M059J (cell line): ENCODE measurements at regions not wholly inside any gene's neighbourhood (a gene's known extent, or its start where the extent isn't known, plus 50 kb on each side); places are given as distances from the start of the nearest gene placed in this dataset.
"Not testable (repeated sequence)": the region's sequence is repeated elsewhere in the genome, so short reads cannot be mapped to it uniquely, and the experiment has no call there.

Source experiments
- DNase-seq: peaks from one replicate; pipeline ENCODE4 v3.0.0-alpha.2; 2012; ENCODE audit warnings: low read depth

DNA sequence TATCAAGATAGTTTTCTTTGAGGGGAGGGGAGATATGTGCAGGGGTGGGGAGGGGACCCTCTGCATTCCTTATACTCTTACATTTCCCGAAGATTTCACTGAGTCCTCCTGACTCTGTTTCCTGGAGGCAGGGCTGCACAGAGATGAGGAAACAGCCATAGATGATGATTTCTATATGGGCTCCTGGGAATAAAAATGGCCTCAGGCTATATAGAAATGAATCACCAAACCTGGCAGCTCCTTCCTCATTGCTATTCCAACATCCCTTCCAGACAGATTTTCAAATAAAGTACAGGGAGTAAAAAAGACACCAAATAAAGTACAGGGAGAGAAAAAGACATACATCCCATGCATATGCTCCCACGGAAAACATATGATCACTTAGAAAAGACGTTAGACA, 474.8 kb upstream of the RAB6C start:
- DNase-seq = no peak

DNA sequence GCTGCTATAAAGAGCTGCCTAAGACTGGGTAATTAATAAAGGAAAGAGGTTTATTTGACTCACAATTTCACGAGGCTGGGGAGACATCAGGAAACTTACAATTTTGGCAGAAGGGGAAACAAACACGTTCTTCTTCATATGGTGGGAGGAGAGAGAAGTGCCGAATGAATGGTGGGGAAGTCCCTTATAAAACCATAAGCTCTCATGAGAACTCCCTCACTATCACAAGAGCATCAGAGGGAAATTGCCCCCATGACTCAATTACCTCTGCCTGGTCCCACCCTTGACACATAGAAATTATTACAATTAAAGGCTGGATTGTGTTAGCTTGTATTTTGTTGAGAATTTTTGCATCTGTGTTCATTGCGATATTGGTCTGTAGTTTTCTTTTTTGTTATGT, 460.5 kb upstream of the RAB6C start:
- DNase-seq = no peak

DNA sequence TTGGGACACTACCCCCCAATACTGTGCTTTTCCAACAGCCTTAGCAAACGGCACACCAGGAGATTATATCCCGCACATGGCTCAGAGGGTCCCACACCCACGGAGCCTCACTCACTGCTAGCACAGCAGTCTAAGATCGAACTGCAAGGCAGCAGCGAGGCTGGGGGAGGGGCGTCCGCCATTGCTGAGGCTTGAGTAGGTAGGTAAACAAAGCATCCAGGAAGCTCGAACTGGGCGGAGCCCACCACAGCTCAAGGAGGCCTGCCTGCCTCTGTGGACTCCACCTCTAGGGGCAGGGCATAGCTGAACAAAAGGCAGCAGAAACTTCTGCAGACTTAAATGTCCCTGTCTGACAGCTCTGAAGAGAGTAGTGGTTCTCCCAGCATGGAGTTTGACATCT, 447.3 kb upstream of the RAB6C start:
- not testable (repeated sequence) for DNase-seq

DNA sequence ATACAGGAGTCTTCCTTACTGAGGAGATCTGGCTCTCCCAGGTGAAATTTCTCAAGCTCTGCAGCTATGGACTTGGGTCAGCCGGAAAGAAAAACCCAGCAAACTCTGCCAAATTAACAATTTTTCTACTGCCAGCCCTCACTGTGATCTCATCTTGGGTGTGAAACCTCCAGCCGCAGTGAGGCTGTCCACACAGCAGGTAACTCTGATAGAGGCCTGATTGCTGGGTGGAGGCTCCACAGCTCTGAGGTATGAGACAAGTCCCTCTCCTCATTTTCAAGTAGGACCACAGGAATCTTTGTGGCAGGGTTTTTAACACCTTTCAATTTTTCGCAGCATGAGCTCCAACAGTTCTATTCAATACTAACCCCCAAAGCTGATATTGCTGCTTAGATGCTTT, 430.6 kb upstream of the RAB6C start:
- DNase-seq = no peak

DNA sequence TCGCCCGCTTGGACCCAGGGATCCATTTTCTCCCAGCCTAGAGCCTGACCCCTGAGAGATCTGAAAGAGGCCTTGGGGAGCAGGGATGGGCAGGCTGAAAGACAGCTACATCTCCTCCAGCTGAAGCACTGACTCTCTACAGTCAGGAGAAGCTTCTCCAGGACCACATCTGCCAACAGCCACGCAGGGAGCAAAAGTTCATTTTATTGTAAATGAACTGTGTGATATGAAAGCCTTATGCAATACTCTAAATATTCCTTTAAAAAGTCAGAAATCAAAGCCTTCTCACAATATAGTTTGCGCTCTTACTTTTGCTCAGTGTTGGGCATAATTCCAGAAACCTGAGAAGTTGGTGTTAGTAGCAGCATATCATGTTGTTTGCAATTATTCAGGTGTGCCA, 428.9 kb upstream of the RAB6C start:
- no peak for DNase-seq

DNA sequence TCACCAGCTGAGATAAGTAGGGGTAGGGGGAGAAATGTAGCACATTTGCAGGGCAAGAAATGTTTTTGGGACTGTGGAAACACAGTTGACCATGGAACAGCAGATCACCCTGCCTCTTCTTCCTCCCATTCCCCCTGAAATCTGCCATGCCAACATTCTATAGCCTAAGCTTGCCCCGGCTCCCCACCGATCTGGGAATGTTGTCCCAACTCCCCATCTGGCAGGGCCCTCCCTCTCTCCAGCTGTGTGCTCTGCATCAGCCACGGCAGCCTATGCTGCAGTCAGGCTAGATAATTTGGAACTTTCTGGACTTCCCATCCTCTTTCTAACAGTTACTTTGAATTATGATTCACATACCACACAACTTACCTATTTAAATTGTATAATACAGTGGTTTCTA, 425.1 kb upstream of the RAB6C start:
- DNase-seq = no peak

DNA sequence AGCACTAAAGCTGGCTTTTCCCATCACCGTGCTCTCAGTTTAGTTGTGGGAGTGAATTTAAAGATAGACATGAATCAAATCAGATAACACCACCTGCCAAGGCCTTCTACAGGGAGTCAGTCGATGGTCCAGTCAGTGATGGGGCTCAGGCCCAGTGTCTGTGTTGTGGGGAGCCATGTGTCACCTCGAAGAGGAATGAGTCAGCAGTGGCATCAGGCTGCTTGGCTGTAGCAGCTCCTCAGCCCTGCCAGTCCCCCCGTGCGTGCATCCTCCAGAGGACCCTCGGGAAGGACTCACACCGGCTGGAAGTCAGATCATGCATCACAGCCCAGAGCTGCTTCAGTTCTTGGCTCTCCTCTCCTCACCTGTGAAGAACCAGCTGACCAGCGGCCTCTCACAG, 420.4 kb upstream of the RAB6C start:
- no peak for DNase-seq

DNA sequence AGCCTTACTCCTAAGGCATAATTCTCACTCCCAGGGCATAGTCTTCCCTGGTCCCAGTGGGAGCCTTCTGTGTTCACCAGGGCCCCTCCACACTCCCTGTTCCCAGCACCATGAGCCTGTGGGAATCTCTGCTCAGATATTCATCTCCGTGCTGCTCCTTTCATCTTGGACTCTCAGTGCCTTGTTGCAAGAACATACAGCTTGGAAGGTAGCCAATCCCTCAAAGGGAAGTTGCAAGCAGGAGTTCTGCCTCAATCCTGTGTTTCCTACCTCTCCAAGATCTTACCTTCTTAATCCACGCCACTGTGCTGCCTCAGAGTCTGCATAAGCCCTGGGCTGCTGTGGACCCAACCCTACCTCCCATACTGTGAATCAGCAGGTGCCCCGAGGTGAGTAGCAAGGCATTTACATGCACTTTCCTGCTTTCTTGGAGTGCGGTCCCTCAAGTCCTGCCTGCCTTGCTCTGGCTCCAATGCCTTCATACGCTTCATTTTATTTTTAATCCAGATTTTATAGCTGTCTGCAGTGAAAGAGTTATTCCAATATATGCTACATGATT, 413.8 kb upstream of the RAB6C start:
- DNase-seq = no peak

DNA sequence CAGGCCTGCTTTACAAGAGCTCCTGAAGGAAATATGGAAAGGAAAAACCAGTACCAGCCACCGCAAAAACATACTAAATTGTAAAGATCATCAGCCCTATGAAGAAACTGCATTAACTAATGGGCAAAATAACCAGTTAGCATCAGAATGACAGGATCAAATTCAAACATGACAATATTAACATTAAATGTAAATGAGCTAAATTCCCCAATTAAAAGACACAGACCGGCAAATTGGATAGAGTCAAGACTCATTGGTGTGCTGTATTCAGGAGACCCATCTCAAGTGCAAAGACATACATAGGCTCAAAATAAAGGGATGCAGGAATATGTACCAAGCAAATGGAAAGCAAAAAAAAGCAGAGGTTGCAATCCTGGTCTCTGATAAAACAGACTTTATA, 408.7 kb upstream of the RAB6C start:
- DNase-seq = not testable (repeated sequence)

DNA sequence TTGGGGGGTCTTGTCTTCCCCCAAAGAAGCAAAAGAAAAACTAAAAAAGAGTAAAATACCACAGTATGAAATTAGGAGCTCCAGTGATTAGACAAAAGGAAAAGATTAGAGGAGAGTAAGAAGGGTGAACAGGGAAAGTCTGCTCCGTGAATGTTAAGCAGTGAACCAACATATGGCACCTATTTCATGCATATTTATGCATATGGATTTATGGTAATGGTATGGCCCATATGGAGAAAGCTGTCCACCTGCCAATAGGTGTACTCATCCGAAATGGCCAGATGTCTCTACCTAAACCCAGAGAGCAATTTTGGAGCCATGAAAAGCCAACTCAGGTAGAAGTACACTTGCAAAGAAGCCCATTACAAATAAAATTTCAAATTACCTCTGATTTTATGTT, 404.0 kb upstream of the RAB6C start:
- no peak for DNase-seq

DNA sequence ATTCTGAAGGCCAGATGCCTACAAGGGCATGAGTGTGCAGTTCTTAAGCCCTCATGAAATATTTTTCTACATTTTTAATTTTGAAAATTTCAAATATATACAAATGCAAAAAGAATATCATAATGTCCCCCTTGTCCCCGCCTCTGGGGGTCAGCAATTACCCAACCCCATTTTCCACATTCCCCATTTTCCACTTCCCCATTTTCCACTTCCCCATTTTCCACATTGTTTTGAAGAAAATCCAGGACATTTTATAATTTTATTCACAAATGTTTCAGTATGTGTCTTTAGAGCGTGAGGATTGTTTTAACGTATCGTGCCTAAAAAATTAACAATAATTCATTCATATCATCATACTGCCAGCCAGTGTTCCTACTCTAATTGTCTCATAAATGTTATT, 403.6 kb upstream of the RAB6C start:
- no peak for DNase-seq

DNA sequence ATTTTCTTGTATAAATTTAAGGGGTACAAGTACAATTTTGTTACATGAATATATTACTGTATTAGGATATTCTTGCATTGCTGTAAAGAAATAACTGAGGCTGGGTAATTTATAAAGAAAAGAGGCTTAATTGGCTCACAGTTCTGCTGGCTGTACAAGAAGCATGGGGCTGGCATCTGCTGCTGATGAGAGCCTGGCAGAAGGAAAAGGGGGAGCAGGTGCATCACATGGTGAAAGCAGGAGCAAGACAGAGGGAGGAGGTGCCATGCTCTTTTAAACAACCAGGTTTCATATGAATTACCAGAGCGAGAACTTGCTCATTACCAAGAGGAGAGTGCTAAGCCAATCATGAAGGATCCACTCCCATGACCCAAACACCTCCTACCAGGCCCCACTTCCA, 399.5 kb upstream of the RAB6C start:
- DNase-seq = no peak

DNA sequence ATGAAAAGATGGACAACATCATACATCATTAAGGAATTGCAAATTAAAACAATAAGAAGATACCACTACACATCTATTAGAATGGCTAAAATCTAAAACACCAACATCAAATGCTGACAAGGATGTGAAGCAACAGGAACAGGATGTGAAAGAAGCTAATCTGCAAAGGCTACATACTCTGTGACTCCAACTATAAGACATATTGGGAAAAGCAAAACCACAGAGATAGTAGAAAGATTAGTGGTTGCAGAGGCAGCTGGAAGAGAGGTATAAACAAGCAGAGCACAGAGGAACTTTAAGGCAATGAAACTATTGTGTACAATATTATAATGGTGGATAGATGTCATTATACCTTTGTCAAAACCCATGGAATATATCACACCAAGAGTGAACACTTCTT, 393.7 kb upstream of the RAB6C start:
- DNase-seq = no peak

DNA sequence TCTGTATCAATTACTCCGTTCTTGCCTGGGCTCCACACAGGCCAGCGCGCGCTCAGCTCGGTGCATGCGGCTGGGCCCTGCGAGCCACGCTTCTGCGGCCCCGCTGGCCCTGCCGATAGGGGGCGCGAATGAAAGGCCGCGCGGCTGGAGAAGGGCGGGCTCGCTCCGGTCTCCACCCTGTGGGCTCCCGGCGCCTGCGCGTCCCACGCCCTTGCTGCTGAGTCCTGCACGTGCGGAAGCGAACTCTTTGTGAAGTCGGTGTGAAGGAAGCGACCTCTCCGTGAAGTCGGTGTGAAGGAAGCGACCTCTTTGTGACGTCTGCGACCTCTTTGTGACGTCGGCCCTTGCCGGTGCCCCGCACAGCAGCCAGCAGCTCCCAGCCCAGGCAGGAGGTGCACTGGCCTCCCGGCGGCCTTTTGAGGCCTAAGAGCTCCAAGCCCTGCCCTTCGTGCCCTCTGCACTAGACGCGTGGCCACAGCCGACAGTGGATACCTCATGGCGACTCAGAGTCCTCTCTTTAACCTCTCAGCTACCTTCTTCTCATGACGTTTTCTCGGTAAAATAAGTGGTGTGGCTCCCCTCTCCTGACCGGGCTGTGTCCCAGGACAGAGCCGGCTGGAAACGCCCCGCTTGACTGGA, 391.9 kb upstream of the RAB6C start:
- no peak for DNase-seq

DNA sequence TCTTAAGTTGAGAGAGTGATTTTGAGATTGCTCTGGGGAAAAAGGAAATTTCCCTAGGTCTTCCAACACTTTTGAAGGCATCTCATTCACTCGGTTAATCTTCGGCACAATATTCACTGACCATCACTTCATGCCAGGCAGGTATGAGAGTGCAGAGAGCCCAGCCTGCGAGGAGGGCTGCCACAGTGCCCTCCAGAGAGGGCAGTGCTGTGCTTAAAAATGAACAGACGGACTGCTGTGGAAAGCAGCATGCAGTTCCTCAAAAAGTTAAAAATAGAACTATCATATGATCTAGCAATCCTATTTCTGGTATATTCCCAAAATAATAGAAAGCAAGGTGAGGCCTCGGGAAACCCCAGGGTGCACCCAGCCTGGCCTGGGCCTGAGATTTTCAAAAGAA, 374.9 kb upstream of the RAB6C start:
- no peak for DNase-seq

DNA sequence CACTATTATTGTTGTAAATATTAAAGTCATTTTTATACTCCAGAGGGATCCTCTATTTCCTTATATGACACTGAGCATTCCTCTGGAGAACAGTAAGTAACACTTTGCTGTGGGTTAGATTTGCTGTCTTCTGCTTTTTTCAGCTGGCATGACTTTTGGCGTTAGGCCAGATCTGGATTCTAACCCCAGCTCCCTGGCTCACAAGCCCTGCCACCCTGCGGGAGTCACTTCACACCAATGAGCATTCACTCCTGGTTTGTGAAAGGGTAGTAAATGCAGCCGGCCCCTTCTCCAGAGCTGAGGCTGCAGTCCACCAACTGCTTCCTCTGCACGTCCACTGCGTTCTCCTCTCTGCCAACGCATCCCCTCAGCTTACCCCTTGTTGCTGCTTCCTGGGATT, 373.8 kb upstream of the RAB6C start:
- no peak for DNase-seq

DNA sequence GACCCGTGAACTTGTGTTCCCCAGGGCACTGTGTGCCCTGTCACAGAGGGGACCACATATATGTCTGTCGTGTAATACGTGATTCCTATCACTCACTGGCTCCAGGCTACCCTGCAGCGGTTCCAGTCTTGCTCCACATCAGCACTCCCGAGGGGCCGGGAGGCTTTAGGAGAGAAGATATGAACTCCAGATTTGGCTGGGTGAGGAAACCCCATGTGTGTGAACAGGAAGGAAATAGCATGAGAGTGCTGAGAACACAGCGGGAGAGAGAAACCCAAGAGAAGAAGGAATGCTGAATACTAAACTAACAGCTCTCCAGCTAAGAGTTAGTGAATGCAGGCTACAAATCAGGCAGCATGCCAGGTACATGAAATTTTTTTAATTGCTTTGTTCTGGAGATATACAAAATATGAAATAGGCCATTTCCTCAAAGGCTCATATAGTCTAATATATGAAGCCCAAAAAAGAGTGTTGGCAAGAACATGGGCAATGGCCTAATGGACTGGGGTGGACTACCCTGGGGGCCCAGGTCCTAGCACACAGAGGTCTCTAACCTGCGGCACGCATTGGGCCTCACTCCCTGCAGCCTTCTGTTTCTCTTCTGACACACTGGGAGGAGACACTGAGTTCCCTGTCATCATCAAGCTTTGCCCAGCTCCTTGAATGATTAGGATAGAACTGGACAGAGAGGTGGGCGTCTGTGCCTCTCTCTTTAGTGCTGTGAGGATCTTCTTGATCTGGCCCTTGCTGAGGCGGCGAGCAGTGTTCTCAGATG, 372.8 kb upstream of the RAB6C start:
- no peak for DNase-seq

DNA sequence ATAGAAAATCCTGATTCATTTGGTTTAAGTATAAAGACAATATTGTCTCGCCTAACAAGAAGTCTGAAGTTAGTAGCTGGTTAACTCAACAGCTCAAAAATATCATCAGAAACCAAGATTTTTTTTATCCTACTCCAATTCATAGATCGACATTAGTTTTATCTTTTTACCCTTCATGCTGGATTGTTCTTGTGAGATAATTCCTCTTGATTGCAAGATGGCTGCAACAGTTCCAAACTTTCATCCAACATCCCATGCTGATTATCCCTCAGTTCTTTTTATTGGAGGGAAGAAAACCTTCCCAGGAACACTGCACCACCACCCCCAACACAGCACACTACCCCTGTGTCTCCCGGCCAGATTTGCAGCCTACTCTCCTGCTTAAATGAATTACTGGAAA, 370.2 kb upstream of the RAB6C start:
- DNase-seq = no peak

DNA sequence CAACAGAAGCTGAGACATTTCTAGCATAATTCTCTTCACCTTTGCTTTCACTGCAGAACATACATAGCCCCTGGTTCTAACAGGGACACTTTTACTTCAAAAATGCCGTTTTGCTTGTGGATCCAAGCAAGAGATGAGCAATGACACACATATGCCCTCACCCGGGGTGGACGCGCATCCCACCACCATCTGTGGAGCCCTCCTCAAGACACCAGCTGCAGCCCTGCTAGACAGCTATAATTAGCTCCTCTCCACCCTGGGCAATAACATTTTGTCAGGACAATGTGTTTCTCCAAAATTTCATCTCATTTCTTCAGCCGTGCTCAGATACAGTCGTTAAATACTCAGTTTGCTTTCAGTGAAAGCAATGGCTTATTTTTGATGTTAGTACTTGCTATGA, 368.7 kb upstream of the RAB6C start:
- no peak for DNase-seq

DNA sequence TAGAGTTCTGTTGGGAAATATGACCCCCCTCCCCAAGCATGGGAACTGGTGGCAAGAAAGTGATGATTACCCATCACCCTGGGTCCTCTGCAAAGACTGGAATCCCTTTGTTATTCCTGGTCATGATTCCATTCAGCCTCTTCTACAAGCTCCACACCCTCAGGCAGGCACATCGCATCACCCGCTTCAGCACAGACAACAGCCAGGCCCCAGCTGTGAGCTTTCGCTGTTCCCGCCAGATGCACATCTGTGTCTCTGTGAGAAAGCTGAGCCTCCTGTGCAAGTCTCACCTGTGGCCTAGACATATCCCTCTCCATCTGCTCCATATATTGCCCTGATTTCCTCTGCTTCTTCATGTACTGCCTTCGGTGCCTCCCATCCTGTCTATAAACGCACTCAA, 368.0 kb upstream of the RAB6C start:
- DNase-seq = no peak

DNA sequence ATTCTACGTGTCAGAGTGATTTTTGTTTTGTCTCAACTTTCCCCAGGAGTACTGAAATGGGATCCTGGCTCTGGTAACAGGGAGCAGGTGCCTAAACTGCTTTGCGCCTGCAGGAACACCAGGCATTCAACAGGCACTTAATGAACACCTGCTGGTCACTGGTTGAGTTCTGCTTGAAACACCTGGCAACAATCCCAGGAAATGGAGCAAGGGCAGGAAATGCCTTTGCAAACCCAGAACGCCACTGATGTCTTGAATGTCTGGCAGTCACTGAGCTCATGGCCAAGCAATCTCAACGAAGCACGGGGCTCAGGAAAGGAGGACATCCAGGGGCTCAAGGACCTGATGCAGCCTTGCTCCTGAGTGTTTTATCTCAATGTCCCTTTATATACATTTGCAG, 360.0 kb upstream of the RAB6C start:
- peak; percentile 3 for DNase-seq

DNA sequence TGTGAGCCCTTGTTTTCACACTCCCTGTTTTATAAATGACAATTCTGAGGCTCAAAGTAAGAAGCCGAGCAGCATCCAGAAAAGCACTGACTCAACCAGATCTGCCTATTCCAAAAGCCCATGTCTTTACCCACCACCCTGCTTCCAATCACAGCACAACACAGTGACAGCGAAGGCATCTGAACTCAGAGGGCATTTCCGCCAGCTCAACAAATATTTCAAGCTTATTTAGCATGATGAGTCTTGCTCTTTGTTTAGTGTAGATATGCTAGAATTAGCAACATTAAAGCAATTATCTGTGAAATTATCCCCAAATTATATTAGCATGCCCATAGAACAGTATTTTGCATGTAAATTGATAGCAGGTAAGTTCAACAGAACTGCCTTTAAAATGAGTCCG, 359.1 kb upstream of the RAB6C start:
- DNase-seq = no peak

DNA sequence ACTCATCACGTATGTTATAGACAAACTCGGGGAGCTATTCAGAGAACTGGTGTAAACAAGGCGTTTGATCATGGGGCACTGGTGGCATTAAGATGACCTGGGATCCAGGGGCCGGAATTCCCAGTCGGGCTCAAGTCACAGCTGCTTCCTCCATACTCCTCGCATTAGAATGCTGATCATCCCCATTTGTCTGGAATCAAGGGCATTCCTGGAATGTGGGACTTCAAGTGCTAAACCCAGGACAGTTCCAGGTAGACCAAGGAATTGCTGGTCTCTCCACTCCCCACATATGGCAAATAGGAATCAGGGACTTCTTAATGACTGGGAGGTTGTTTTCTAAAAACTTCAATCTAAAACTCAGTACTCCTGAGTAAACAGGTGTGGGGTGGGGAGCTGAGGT, 355.7 kb upstream of the RAB6C start:
- no peak for DNase-seq

DNA sequence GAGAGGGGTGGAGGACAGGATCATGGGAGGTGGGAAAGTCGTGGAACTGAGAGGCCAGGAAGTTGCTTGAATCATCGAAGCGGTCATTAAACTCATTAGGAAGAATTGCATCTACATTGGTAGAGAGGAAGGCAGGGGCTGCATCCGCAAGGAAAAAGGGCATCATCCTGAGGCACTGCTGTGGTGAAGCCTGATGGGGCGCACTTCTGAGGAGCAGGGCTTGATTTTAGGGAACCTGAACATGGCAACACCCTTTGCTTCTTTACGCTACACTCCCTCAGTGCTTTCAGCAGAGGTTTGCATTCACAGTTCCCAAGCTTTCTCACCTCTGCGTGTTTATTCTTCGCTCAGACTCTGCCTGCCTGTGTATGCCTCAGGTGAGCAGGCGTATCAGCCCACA, 352.0 kb upstream of the RAB6C start:
- DNase-seq = no peak
